ENCODE measurements at regions not wholly inside any gene's neighbourhood (a gene's known extent, or its start where the extent isn't known, plus 50 kb on each side); places are given as distances from the start of the nearest gene placed in this dataset.
A peak's percentile ranks its signal among the peaks of the same experiment; 100 is the strongest.

- Histone ChIP-seq H3K4me3 (no peak overlapping the region), H3K4me1 (replicated peaks) (peaks cover 38% of the 10 kb centered on the region), H3K27ac (peak overlapping the region; percentile 97; the same call in 1 of the 2 replicates), H3K36me3 (no peaks in the 10 kb centered on the region), H3K9me3 (replicated peaks) (no peaks in the 10 kb centered on the region), H3K27me3 (replicated peaks) (no peaks in the 10 kb centered on the region)
- DNase-seq (ENCODE audit: low read depth in 1 of 2, low spot score in 2 of 2), result no peak
Observed at GRCh38 chr5:124998520-124998919, 252.1 kb upstream of the ZNF608 start.

- peaks cover 9% of the 10 kb centered on the region for H3K4me1 ChIP-seq (replicated peaks)
- no peak overlapping the region for H3K27ac ChIP-seq
- H3K36me3 ChIP-seq, result no peaks in the 10 kb centered on the region
- no peaks in the 10 kb centered on the region for H3K27me3 ChIP-seq (replicated peaks)
- no peak overlapping the region for H3K4me3 ChIP-seq
- H3K9me3 ChIP-seq (replicated peaks), result no peaks in the 10 kb centered on the region
- peak in 1 of 2 experiments; percentile 23 for DNase-seq (ENCODE audit: low read depth in 1 of 2, low spot score in 2 of 2)
Observed at GRCh38 chr5:125002727-125003598, 256.5 kb upstream of the ZNF608 start.

- no peak for DNase-seq (ENCODE audit: low read depth in 1 of 2, low spot score in 2 of 2)
- Histone ChIP-seq H3K4me1 (replicated peaks) (peaks cover 5% of the 10 kb centered on the region; the same call in 1 of the 2 replicates), H3K36me3 (no peaks in the 10 kb centered on the region), H3K4me3 (no peak overlapping the region), H3K9me3 (replicated peaks) (no peaks in the 10 kb centered on the region), H3K27ac (no peak overlapping the region), H3K27me3 (replicated peaks) (no peaks in the 10 kb centered on the region)
Observed at GRCh38 chr5:125004009-125004408, 257.6 kb upstream of the ZNF608 start.

GRCh38 chr5:125005266-125005665 is 258.8 kb upstream of the ZNF608 start:
- DNase-seq (ENCODE audit: low read depth in 1 of 2, low spot score in 2 of 2), result no peak
- Histone ChIP-seq H3K9me3 (replicated peaks) (no peaks in the 10 kb centered on the region), H3K27ac (no peak overlapping the region), H3K27me3 (replicated peaks) (no peaks in the 10 kb centered on the region), H3K36me3 (no peaks in the 10 kb centered on the region), H3K4me1 (replicated peaks) (peaks cover 5% of the 10 kb centered on the region; the same call in 1 of the 2 replicates), H3K4me3 (no peak overlapping the region)

GRCh38 chr5:125006011-125006685 is 259.7 kb upstream of the ZNF608 start:
- no peaks in the 10 kb centered on the region for H3K36me3 ChIP-seq
- DNase-seq (ENCODE audit: low read depth in 1 of 2, low spot score in 2 of 2), result no peak
- no peak overlapping the region for H3K4me3 ChIP-seq
- H3K27ac ChIP-seq, result no peak overlapping the region
- no peaks in the 10 kb centered on the region for H3K27me3 ChIP-seq (replicated peaks)
- H3K9me3 ChIP-seq (replicated peaks), result no peaks in the 10 kb centered on the region
- H3K4me1 ChIP-seq (replicated peaks), result peaks cover 5% of the 10 kb centered on the region

GRCh38 chr5:125010356-125010755 is 263.9 kb upstream of the ZNF608 start:
- no peaks in the 10 kb centered on the region for H3K27me3 ChIP-seq (replicated peaks)
- DNase-seq (ENCODE audit: low read depth in 1 of 2, low spot score in 2 of 2), result no peak
- no peaks in the 10 kb centered on the region; the same call in 1 of the 2 replicates for H3K4me1 ChIP-seq (replicated peaks)
- H3K9me3 ChIP-seq (replicated peaks), result no peaks in the 10 kb centered on the region
- H3K27ac ChIP-seq, result no peak overlapping the region
- no peak overlapping the region for H3K4me3 ChIP-seq
- H3K36me3 ChIP-seq, result no peaks in the 10 kb centered on the region

- no peak for DNase-seq (ENCODE audit: low read depth in 1 of 2, low spot score in 2 of 2)
- H3K36me3 ChIP-seq, result no peaks in the 10 kb centered on the region
Observed at GRCh38 chr5:125011014-125011413, 264.6 kb upstream of the ZNF608 start.

GRCh38 chr5:125011419-125011818 is 265.0 kb upstream of the ZNF608 start:
- Histone ChIP-seq H3K36me3 (no peaks in the 10 kb centered on the region), H3K4me1 (replicated peaks) (no peaks in the 10 kb centered on the region; the same call in 1 of the 2 replicates)
- no peak for DNase-seq (ENCODE audit: low read depth in 1 of 2, low spot score in 2 of 2)

More at GRCh38 chr5:125011014-125011413, 264.6 kb upstream of the ZNF608 start:
- Histone ChIP-seq H3K4me1 (replicated peaks) (no peaks in the 10 kb centered on the region; the same call in 1 of the 2 replicates), H3K9me3 (replicated peaks) (no peaks in the 10 kb centered on the region), H3K27me3 (replicated peaks) (no peaks in the 10 kb centered on the region), H3K4me3 (no peak overlapping the region), H3K27ac (no peak overlapping the region)

GRCh38 chr5:125011947-125012346 is 265.5 kb upstream of the ZNF608 start:
- no peaks in the 10 kb centered on the region for H3K27me3 ChIP-seq (replicated peaks)
- H3K4me1 ChIP-seq (replicated peaks), result no peaks in the 10 kb centered on the region; the same call in 1 of the 2 replicates
- H3K36me3 ChIP-seq, result no peaks in the 10 kb centered on the region
- no peak overlapping the region for H3K4me3 ChIP-seq
- H3K27ac ChIP-seq, result no peak overlapping the region
- H3K9me3 ChIP-seq (replicated peaks), result no peaks in the 10 kb centered on the region
- DNase-seq (ENCODE audit: low read depth in 1 of 2, low spot score in 2 of 2), result no peak

More at GRCh38 chr5:125011419-125011818, 265.0 kb upstream of the ZNF608 start:
- Histone ChIP-seq H3K27me3 (replicated peaks) (no peaks in the 10 kb centered on the region), H3K9me3 (replicated peaks) (no peaks in the 10 kb centered on the region), H3K4me3 (no peak overlapping the region), H3K27ac (no peak overlapping the region)

GRCh38 chr5:125012727-125013451 is 266.4 kb upstream of the ZNF608 start:
- H3K36me3 ChIP-seq, result no peaks in the 10 kb centered on the region
- H3K9me3 ChIP-seq (replicated peaks), result no peaks in the 10 kb centered on the region
- DNase-seq (ENCODE audit: low read depth in 1 of 2, low spot score in 2 of 2), result no peak
- H3K27ac ChIP-seq, result no peak overlapping the region
- H3K4me3 ChIP-seq, result no peak overlapping the region
- H3K27me3 ChIP-seq (replicated peaks), result no peaks in the 10 kb centered on the region
- H3K4me1 ChIP-seq (replicated peaks), result no peaks in the 10 kb centered on the region; the same call in 1 of the 2 replicates

- Histone ChIP-seq H3K9me3 (replicated peaks) (no peaks in the 10 kb centered on the region), H3K36me3 (no peaks in the 10 kb centered on the region), H3K4me3 (no peak overlapping the region), H3K27me3 (replicated peaks) (no peaks in the 10 kb centered on the region), H3K27ac (no peak overlapping the region), H3K4me1 (replicated peaks) (no peaks in the 10 kb centered on the region; the same call in 1 of the 2 replicates)
- DNase-seq (ENCODE audit: low read depth in 1 of 2, low spot score in 2 of 2), result no peak
Observed at GRCh38 chr5:125014202-125014601, 267.8 kb upstream of the ZNF608 start.

GRCh38 chr5:125017796-125018195 is 271.4 kb upstream of the ZNF608 start:
- Histone ChIP-seq H3K4me1 (replicated peaks) (no peaks in the 10 kb centered on the region), H3K27ac (no peak overlapping the region), H3K9me3 (replicated peaks) (no peaks in the 10 kb centered on the region), H3K27me3 (replicated peaks) (no peaks in the 10 kb centered on the region), H3K36me3 (no peaks in the 10 kb centered on the region), H3K4me3 (no peak overlapping the region)
- no peak for DNase-seq (ENCODE audit: low read depth in 1 of 2, low spot score in 2 of 2)

- Histone ChIP-seq H3K9me3 (replicated peaks) (no peaks in the 10 kb centered on the region), H3K4me3 (no peak overlapping the region), H3K36me3 (no peaks in the 10 kb centered on the region), H3K27ac (no peak overlapping the region), H3K27me3 (replicated peaks) (no peaks in the 10 kb centered on the region), H3K4me1 (replicated peaks) (no peaks in the 10 kb centered on the region)
- DNase-seq (ENCODE audit: low read depth in 1 of 2, low spot score in 2 of 2), result no peak
Observed at GRCh38 chr5:125023673-125024072, 277.2 kb upstream of the ZNF608 start.

All from SJSA1 (cell line).